ENCODE measurements at regions not wholly inside any gene's neighbourhood (a gene's known extent, or its start where the extent isn't known, plus 50 kb on each side); places are given as distances from the start of the nearest gene placed in this dataset.

GRCh38 chr1:243944429-243945160 is 94.6 kb upstream of the AKT3 start (continued):
- TF ChIP-seq ZBTB44 (CRISPR knock-in tag; IDR thresholded peaks at IDR 0.05), result no peak
- TF ChIP-seq KDM2A (CRISPR knock-in tag; IDR thresholded peaks at IDR 0.05; ENCODE audit: borderline replicate concordance, low read depth), result peak; percentile 46
- no peak for TF ChIP-seq NONO (IDR thresholded peaks at IDR 0.05)
- TF ChIP-seq NONO (CRISPR knock-in tag; conservative IDR thresholded peaks at IDR 0.05), result no peak
- TF ChIP-seq MAF1 (CRISPR knock-in tag; IDR thresholded peaks at IDR 0.05; ENCODE audit: borderline replicate concordance), result no peak
- no peak for TF ChIP-seq EED (CRISPR knock-in tag; IDR thresholded peaks at IDR 0.05)
- TF ChIP-seq ZNF446 (CRISPR knock-in tag; IDR thresholded peaks at IDR 0.05), result no peak
- TF ChIP-seq REL (CRISPR knock-in tag; conservative IDR thresholded peaks at IDR 0.05), result no peak
- TF ChIP-seq NFE2L1 (CRISPR knock-in tag; IDR thresholded peaks at IDR 0.05; ENCODE audit: borderline replicate concordance), result no peak
- TF ChIP-seq ZNF460 (CRISPR knock-in tag; IDR thresholded peaks at IDR 0.05; ENCODE audit: borderline replicate concordance), result no peak
- TF ChIP-seq HNF4G (IDR thresholded peaks at IDR 0.05; ENCODE audit: borderline replicate concordance, low read depth, low read length), result no peak
- TF ChIP-seq HNF4G (CRISPR knock-in tag; IDR thresholded peaks at IDR 0.05; ENCODE audit: borderline replicate concordance, low read depth), result no peak
- TF ChIP-seq, protein P1, sequence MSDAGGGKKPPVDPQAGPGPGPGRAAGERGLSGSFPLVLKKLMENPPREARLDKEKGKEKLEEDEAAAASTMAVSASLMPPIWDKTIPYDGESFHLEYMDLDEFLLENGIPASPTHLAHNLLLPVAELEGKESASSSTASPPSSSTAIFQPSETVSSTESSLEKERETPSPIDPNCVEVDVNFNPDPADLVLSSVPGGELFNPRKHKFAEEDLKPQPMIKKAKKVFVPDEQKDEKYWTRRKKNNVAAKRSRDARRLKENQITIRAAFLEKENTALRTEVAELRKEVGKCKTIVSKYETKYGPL (CRISPR knock-in tag; IDR thresholded peaks at IDR 0.05), result peak; percentile 38; the same call in 1 of the 2 replicates
- no peak for TF ChIP-seq KDM1A (CRISPR knock-in tag; IDR thresholded peaks at IDR 0.05)
- TF ChIP-seq, protein P2, sequence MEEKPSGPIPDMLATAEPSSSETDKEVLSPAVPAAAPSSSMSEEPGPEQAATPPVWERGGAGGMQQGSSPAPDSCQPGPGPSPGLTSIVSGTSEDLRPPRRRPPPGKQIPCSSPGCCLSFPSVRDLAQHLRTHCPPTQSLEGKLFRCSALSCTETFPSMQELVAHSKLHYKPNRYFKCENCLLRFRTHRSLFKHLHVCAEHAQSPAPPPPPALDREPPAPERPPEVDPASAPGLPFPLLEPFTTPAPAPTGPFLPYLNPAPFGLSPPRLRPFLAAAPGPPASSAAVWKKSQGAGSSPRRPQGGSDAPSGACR (CRISPR knock-in tag; IDR thresholded peaks at IDR 0.05), result no peak
- TF ChIP-seq ZNF331 (CRISPR knock-in tag; IDR thresholded peaks at IDR 0.05), result 0 out of 2 replicates have a peak, but pooled peaks have one; percentile 12
- TF ChIP-seq ZNF543 (CRISPR knock-in tag; IDR thresholded peaks at IDR 0.05), result no peak
- TF ChIP-seq BORCS8-MEF2B (CRISPR knock-in tag; IDR thresholded peaks at IDR 0.05), result 0 out of 2 replicates have a peak, but pooled peaks have one; percentile 33
- TF ChIP-seq ZFP90 (CRISPR knock-in tag; IDR thresholded peaks at IDR 0.05; ENCODE audit: borderline replicate concordance), result no peak
- TF ChIP-seq ZNF768 (CRISPR knock-in tag; IDR thresholded peaks at IDR 0.05), result no peak
- no peak for TF ChIP-seq XBP1 (CRISPR knock-in tag; IDR thresholded peaks at IDR 0.05)
- no peak for TF ChIP-seq FOSL1 (CRISPR knock-in tag; IDR thresholded peaks at IDR 0.05; ENCODE audit: borderline replicate concordance)
- TF ChIP-seq SALL1 (CRISPR knock-in tag; IDR thresholded peaks at IDR 0.05), result peak; percentile 47; the same call in 1 of the 2 replicates
- TF ChIP-seq, protein P3, sequence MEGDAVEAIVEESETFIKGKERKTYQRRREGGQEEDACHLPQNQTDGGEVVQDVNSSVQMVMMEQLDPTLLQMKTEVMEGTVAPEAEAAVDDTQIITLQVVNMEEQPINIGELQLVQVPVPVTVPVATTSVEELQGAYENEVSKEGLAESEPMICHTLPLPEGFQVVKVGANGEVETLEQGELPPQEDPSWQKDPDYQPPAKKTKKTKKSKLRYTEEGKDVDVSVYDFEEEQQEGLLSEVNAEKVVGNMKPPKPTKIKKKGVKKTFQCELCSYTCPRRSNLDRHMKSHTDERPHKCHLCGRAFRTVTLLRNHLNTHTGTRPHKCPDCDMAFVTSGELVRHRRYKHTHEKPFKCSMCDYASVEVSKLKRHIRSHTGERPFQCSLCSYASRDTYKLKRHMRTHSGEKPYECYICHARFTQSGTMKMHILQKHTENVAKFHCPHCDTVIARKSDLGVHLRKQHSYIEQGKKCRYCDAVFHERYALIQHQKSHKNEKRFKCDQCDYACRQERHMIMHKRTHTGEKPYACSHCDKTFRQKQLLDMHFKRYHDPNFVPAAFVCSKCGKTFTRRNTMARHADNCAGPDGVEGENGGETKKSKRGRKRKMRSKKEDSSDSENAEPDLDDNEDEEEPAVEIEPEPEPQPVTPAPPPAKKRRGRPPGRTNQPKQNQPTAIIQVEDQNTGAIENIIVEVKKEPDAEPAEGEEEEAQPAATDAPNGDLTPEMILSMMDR (CRISPR knock-in tag; IDR thresholded peaks at IDR 0.05), result no peak
- no peak for TF ChIP-seq CHD2 (IDR thresholded peaks at IDR 0.05; ENCODE audit: low read depth, low read length)
- TF ChIP-seq THYN1 (CRISPR knock-in tag; IDR thresholded peaks at IDR 0.05; ENCODE audit: borderline replicate concordance, low read depth), result no peak
- no peak for TF ChIP-seq MZF1 (CRISPR knock-in tag; IDR thresholded peaks at IDR 0.05; ENCODE audit: borderline replicate concordance)

All from HepG2 (cell line).